SK-N-SH (cell line): ENCODE measurements at regions not wholly inside any gene's neighbourhood (a gene's known extent, or its start where the extent isn't known, plus 50 kb on each side); places are given as distances from the start of the nearest gene placed in this dataset.

Experiments
- CTCF ChIA-PET: fragments of 300-600, 350-600 bp; formaldehyde crosslinking; extraction: SDS; loops from one replicate; lab custom pipeline; 2021; lab: Yijun Ruan, JAX
- POLR2A ChIA-PET: fragments of 350-600 bp; sonication (Branson Sonifier 250); formaldehyde crosslinking; extraction: SDS; loops from one replicate; lab custom pipeline; 2020; ENCODE audit warnings: antibody characterized with exemption, inconsistent platforms; lab: Yijun Ruan, JAX
- DNase-seq: peaks from one replicate; pipeline ENCODE4 v3.0.0; 2012
- H2AFZ ChIP-seq: fragments of 200-600 bp; sonication (generic); 2 replicates; pipeline ENCODE4 v1.8.1; 2016; ENCODE audit warnings: antibody characterized with exemption, mild to moderate bottlenecking, low read depth
- H3F3A ChIP-seq: fragments of 200-600 bp; sonication (generic); replicated peaks from 2 replicates; pipeline ENCODE3; 2016; ENCODE audit warnings: antibody characterized with exemption, mild to moderate bottlenecking; ENCODE audit not compliant: insufficient read depth
- H3K27ac ChIP-seq, 2 experiments: fragments of 200-500 bp in 1 of 2; fragments of 200-600 bp in 1 of 2; sonication (Bioruptor generic) in 1 of 2; sonication (generic), shearing (Covaris generic) in 1 of 2; 2 replicates each; pipeline versions ENCODE4 v1.5.1 to v1.6.1; 2014 to 2016; ENCODE audit warnings: low read depth in 2 of 2, inconsistent platforms in 1 of 2, low read length in 1 of 2, mild to moderate bottlenecking in 1 of 2, mixed read lengths in 1 of 2
- H3K27me3 ChIP-seq: fragments of 200-600 bp; sonication (generic), shearing (Covaris generic); 2 replicates; pipeline ENCODE4 v1.6.1; 2016; ENCODE audit warnings: mixed run types; ENCODE audit not compliant: insufficient read depth
- H3K36me3 ChIP-seq, 2 experiments: fragments of 200-500 bp in 1 of 2; fragments of 200-600 bp in 1 of 2; sonication (Bioruptor generic) in 1 of 2; sonication (generic) in 1 of 2; replicated peaks in 1 of 2; 2 replicates each; pipeline versions ENCODE3 to v1.5.1; 2014 to 2016; ENCODE audit warnings: low read length in 1 of 2, mild to moderate bottlenecking in 1 of 2; ENCODE audit not compliant: insufficient read depth in 2 of 2, control insufficient read depth in 1 of 2
- H3K4me1 ChIP-seq, 2 experiments: fragments of 200-500 bp in 1 of 2; fragments of 200-600 bp in 1 of 2; sonication (Bioruptor generic) in 1 of 2; sonication (generic), shearing (Covaris generic) in 1 of 2; 2 replicates each; pipeline versions ENCODE4 v1.5.1 to v1.6.1; 2014 to 2016; ENCODE audit warnings: low read depth in 1 of 2, low read length in 1 of 2, mixed run types in 1 of 2; ENCODE audit not compliant: insufficient read depth in 2 of 2, control insufficient read depth in 1 of 2
- H3K4me2 ChIP-seq: fragments of 200-600 bp; sonication (generic), shearing (Covaris generic); 2 replicates; pipeline ENCODE4 v1.6.1; 2017; ENCODE audit warnings: mixed run types
- H3K4me3 ChIP-seq, 2 experiments: fragments of 200-500 bp in 1 of 2; fragments of 200-600 bp in 1 of 2; sonication (Bioruptor generic) in 1 of 2; sonication (generic), shearing (Covaris generic) in 1 of 2; 2 replicates each; pipeline versions ENCODE4 v1.5.1 to v1.8.1; 2014 to 2016; ENCODE audit warnings: low read depth in 2 of 2, inconsistent platforms in 1 of 2, low read length in 1 of 2, mild to moderate bottlenecking in 1 of 2, mixed read lengths in 1 of 2, moderate library complexity in 1 of 2
- H3K79me2 ChIP-seq: fragments of 200-600 bp; sonication (generic); 2 replicates; pipeline ENCODE4 v1.8.1; 2017; ENCODE audit warnings: mild to moderate bottlenecking; ENCODE audit not compliant: insufficient read depth
- H3K9ac ChIP-seq: fragments of 200-600 bp; sonication (generic); 2 replicates; pipeline ENCODE4 v1.6.1; 2017; ENCODE audit warnings: mixed run types
- H3K9me2 ChIP-seq: fragments of 200-600 bp; sonication (generic); 2 replicates; pipeline ENCODE4 v1.6.1; 2017; ENCODE audit warnings: mixed run types
- H3K9me3 ChIP-seq: fragments of 200-600 bp; sonication (generic); 2 replicates; pipeline ENCODE4 v1.6.1; 2017; ENCODE audit warnings: mixed run types, mild to moderate bottlenecking, moderate library complexity
- H4K20me1 ChIP-seq: fragments of 200-600 bp; sonication (generic); 2 replicates; pipeline ENCODE4 v1.6.1; 2017; ENCODE audit warnings: mild to moderate bottlenecking, mixed run types; ENCODE audit not compliant: insufficient read depth
- EZH2phosphoT487 ChIP-seq: fragments of 200-600 bp; sonication (generic); IDR thresholded peaks from 2 replicates; pipeline ENCODE4 v1.6.1; 2017; ENCODE audit warnings: low read depth, mixed run types, mild to moderate bottlenecking, antibody characterized with exemption, moderate library complexity, borderline replicate concordance
- FOXM1 ChIP-seq: IDR thresholded peaks from 2 replicates; pipeline ENCODE4 v1.4.0; 2012; ENCODE audit warnings: low read depth, mild to moderate bottlenecking
- GATA2 ChIP-seq: sonication (generic); formaldehyde crosslinking; IDR thresholded peaks from 2 replicates; pipeline ENCODE4 v1.5.0; 2020; ENCODE audit warnings: mild to moderate bottlenecking, missing genetic modification reagents
- JUND ChIP-seq: IDR thresholded peaks from 2 replicates; pipeline ENCODE4 v1.4.0; 2012
- MXI1 ChIP-seq: IDR thresholded peaks from 2 replicates; pipeline ENCODE4 v1.6.1; 2012; ENCODE audit warnings: mild to moderate bottlenecking, low read depth, low read length, improper control_type of control experiment
- NFIC ChIP-seq: IDR thresholded peaks from 2 replicates; pipeline ENCODE4 v1.4.0; 2012; ENCODE audit warnings: borderline replicate concordance
- RCOR1 ChIP-seq: fragments of 150-350 bp; IDR thresholded peaks from 2 replicates; pipeline ENCODE4 v1.6.1; 2017; ENCODE audit warnings: antibody characterized with exemption, low read length
- RFX5 ChIP-seq: IDR thresholded peaks from 2 replicates; pipeline ENCODE4 v1.6.1; 2012; ENCODE audit warnings: mild to moderate bottlenecking, improper control_type of control experiment, low read length
- RXRA ChIP-seq: IDR thresholded peaks from 2 replicates; pipeline ENCODE4 v1.4.0; 2012; ENCODE audit warnings: low read depth, mild to moderate bottlenecking, borderline replicate concordance
- SIN3A ChIP-seq: IDR thresholded peaks from 2 replicates; pipeline ENCODE4 v1.6.1; 2012; ENCODE audit warnings: low read depth, mild to moderate bottlenecking, low read length, moderate library complexity, borderline replicate concordance
- TAF1 ChIP-seq: IDR thresholded peaks from 2 replicates; pipeline ENCODE4 v1.6.1; 2012; ENCODE audit warnings: low read depth, mild to moderate bottlenecking, low read length, moderate library complexity, borderline replicate concordance
- TEAD4 ChIP-seq: IDR thresholded peaks from 2 replicates; pipeline ENCODE4 v1.4.0; 2012; ENCODE audit warnings: mild to moderate bottlenecking, borderline replicate concordance; ENCODE audit not compliant: insufficient read depth
- WGBS: methylation state at CpG from one replicate; pipeline ENCODE4 v1.1.6; 2017; ENCODE audit warnings: low lambda C conversion rate; 5-methylcytosine and 5-hydroxymethylcytosine counted together
- TF ChIP-seq, protein P1 (sequence below): IDR thresholded peaks from 2 replicates; pipeline ENCODE4 v1.4.0; 2012; ENCODE audit warnings: low read depth, borderline replicate concordance
- TF ChIP-seq, protein P2 (sequence below): IDR thresholded peaks from 2 replicates; pipeline ENCODE4 v1.4.0; 2012; ENCODE audit warnings: low read depth, borderline replicate concordance
- TF ChIP-seq, protein P3 (sequence below): fragments of 150-350 bp; IDR thresholded peaks from 2 replicates; pipeline ENCODE4 v1.6.1; 2017; ENCODE audit warnings: antibody characterized with exemption, low read length, low read depth, borderline replicate concordance
- TF ChIP-seq, protein P4 (sequence below): IDR thresholded peaks from 2 replicates; pipeline ENCODE4 v1.6.1; 2012; ENCODE audit warnings: mild to moderate bottlenecking, low read depth, low read length, moderate library complexity
- TF ChIP-seq, protein P5 (sequence below): fragments of 200-600 bp; sonication (generic); IDR thresholded peaks from 2 replicates; pipeline ENCODE4 v1.6.1; 2017; ENCODE audit warnings: antibody characterized with exemption, mild to moderate bottlenecking, moderate library complexity

DNA sequence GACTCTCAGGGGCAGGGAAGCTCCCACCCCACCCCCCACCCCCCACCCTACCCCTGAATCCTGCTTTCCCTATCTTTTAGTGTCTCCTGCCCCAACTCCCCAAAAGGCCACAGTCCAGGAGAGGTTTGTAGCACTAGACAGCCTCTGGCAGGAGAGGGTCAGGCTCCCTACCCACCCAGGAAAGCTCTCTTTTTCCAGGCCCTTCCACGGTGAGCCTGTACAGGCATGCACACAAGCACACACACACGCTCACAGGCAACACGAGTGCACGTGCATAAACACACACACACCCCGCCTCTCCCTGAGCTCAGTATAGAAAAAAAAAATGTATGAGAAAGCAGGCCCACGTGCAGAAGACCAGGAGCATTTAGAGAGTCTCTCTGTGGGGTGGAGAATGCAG lies 414.0 kb downstream of the MN1 start (continued):
- no peak for TF ChIP-seq JUND
- no peak for TF ChIP-seq TEAD4

DNA sequence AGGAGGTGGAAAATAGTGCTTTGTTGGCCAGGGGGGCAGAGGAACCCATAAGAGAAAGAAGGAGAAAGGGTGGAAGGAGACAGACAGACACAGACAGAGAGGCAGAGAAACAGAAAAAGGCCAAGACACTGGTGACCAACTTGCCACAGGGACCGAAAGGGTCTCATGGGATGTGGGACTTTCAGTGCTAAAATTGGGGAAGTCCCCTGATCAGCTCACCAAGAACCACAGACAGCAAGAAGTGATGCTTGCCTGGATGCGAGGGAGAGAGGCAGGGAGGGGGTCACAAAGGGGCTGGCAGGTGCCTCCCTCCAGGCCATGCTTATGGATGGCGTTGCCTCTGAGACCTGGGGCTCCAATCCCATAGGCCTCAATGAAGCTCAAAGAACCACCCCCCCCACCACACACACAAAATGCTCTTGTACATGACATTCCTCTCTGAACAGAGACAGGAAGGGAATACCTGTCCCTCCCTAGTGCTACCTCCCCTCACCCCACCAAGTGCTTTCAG lies 413.4 kb downstream of the MN1 start:
- Histone ChIP-seq H3K79me2 (no peaks in the 10 kb centered on the region), H4K20me1 (no peaks in the 10 kb centered on the region), H3K9me2 (no peaks in the 10 kb centered on the region), H3K4me2 (no peak overlapping the region), H2AFZ (no peak overlapping the region), H3F3A (no peaks in the 10 kb centered on the region), H3K4me3 (no peak overlapping the region), H3K9ac (no peak overlapping the region), H3K4me1 (no peaks in the 10 kb centered on the region), H3K27ac (no peak overlapping the region), H3K27me3 (peaks cover 77% of the 10 kb centered on the region), H3K9me3 (no peaks in the 10 kb centered on the region), H3K36me3 (no peaks in the 10 kb centered on the region)
- TF ChIP-seq SIN3A (no peak), TAF1 (no peak), GATA2 (no peak), TEAD4 (no peak), FOXM1 (no peak), RCOR1 (no peak), RFX5 (no peak), MXI1 (no peak), EZH2phosphoT487 (no peak), RXRA (no peak), NFIC (no peak)
- TF ChIP-seq, protein P1, sequence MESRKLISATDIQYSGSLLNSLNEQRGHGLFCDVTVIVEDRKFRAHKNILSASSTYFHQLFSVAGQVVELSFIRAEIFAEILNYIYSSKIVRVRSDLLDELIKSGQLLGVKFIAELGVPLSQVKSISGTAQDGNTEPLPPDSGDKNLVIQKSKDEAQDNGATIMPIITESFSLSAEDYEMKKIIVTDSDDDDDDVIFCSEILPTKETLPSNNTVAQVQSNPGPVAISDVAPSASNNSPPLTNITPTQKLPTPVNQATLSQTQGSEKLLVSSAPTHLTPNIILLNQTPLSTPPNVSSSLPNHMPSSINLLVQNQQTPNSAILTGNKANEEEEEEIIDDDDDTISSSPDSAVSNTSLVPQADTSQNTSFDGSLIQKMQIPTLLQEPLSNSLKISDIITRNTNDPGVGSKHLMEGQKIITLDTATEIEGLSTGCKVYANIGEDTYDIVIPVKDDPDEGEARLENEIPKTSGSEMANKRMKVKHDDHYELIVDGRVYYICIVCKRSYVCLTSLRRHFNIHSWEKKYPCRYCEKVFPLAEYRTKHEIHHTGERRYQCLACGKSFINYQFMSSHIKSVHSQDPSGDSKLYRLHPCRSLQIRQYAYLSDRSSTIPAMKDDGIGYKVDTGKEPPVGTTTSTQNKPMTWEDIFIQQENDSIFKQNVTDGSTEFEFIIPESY = no peak
- TF ChIP-seq, protein P2, sequence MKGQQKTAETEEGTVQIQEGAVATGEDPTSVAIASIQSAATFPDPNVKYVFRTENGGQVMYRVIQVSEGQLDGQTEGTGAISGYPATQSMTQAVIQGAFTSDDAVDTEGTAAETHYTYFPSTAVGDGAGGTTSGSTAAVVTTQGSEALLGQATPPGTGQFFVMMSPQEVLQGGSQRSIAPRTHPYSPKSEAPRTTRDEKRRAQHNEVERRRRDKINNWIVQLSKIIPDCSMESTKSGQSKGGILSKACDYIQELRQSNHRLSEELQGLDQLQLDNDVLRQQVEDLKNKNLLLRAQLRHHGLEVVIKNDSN = no peak
- TF ChIP-seq, protein P3, sequence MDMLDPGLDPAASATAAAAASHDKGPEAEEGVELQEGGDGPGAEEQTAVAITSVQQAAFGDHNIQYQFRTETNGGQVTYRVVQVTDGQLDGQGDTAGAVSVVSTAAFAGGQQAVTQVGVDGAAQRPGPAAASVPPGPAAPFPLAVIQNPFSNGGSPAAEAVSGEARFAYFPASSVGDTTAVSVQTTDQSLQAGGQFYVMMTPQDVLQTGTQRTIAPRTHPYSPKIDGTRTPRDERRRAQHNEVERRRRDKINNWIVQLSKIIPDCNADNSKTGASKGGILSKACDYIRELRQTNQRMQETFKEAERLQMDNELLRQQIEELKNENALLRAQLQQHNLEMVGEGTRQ = no peak
- TF ChIP-seq, protein P4, sequence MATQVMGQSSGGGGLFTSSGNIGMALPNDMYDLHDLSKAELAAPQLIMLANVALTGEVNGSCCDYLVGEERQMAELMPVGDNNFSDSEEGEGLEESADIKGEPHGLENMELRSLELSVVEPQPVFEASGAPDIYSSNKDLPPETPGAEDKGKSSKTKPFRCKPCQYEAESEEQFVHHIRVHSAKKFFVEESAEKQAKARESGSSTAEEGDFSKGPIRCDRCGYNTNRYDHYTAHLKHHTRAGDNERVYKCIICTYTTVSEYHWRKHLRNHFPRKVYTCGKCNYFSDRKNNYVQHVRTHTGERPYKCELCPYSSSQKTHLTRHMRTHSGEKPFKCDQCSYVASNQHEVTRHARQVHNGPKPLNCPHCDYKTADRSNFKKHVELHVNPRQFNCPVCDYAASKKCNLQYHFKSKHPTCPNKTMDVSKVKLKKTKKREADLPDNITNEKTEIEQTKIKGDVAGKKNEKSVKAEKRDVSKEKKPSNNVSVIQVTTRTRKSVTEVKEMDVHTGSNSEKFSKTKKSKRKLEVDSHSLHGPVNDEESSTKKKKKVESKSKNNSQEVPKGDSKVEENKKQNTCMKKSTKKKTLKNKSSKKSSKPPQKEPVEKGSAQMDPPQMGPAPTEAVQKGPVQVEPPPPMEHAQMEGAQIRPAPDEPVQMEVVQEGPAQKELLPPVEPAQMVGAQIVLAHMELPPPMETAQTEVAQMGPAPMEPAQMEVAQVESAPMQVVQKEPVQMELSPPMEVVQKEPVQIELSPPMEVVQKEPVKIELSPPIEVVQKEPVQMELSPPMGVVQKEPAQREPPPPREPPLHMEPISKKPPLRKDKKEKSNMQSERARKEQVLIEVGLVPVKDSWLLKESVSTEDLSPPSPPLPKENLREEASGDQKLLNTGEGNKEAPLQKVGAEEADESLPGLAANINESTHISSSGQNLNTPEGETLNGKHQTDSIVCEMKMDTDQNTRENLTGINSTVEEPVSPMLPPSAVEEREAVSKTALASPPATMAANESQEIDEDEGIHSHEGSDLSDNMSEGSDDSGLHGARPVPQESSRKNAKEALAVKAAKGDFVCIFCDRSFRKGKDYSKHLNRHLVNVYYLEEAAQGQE = no peak
- TF ChIP-seq, protein P5, sequence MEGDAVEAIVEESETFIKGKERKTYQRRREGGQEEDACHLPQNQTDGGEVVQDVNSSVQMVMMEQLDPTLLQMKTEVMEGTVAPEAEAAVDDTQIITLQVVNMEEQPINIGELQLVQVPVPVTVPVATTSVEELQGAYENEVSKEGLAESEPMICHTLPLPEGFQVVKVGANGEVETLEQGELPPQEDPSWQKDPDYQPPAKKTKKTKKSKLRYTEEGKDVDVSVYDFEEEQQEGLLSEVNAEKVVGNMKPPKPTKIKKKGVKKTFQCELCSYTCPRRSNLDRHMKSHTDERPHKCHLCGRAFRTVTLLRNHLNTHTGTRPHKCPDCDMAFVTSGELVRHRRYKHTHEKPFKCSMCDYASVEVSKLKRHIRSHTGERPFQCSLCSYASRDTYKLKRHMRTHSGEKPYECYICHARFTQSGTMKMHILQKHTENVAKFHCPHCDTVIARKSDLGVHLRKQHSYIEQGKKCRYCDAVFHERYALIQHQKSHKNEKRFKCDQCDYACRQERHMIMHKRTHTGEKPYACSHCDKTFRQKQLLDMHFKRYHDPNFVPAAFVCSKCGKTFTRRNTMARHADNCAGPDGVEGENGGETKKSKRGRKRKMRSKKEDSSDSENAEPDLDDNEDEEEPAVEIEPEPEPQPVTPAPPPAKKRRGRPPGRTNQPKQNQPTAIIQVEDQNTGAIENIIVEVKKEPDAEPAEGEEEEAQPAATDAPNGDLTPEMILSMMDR = no peak
- ChIA-PET CTCF (interaction anchor here (1.1 to 1.9 kb wide), 2 partner anchors 18 to 632 kb away, joined by 3 to 7 read pairs; no protein-coding TSS in a partner anchor), POLR2A (no interaction called here)
- no peak for DNase-seq
- 78% methylated on average over 2 of the region's 3 CpGs for WGBS
